Prostate gland (tissue), 2 donors: ENCODE measurements at regions not wholly inside any gene's neighbourhood (a gene's known extent, or its start where the extent isn't known, plus 50 kb on each side); places are given as distances from the start of the nearest gene placed in this dataset.

ENCODE experiments used
- CTCF ChIP-seq, 4 experiments: fragments of 200-600 bp in 2 of 4; fragments of 450-650 bp in 2 of 4; sonication (generic) in 2 of 4; IDR thresholded peaks; 1 replicate in 3 of 4; 2 replicates in 1 of 4; pipeline ENCODE4 v1.5.1; 2016 to 2019; ENCODE audit warnings: antibody characterized with exemption in 4 of 4, mild to moderate bottlenecking in 2 of 4, moderate library complexity in 2 of 4
- POLR2A ChIP-seq: fragments of 450-650 bp; IDR thresholded peaks from one replicate; pipeline ENCODE4 v1.6.1; 2016; ENCODE audit warnings: antibody characterized with exemption, mild to moderate bottlenecking
- POLR2AphosphoS5 ChIP-seq: sonication (generic); formaldehyde crosslinking; IDR thresholded peaks from one replicate; pipeline ENCODE4 v1.6.1; 2017; ENCODE audit warnings: antibody characterized with exemption

- no peak for TF ChIP-seq CTCF (IDR thresholded peaks at IDR 0.05)
- TF ChIP-seq POLR2A, result no peak
- no peak for TF ChIP-seq POLR2AphosphoS5
Measured at GRCh38 chr3:107954845-107955244, 136.0 kb downstream of the CD47 start.
